ENCODE measurements at regions not wholly inside any gene's neighbourhood (a gene's known extent, or its start where the extent isn't known, plus 50 kb on each side); places are given as distances from the start of the nearest gene placed in this dataset.
"Not testable (repeated sequence)": the region's sequence is repeated elsewhere in the genome, so short reads cannot be mapped to it uniquely, and the experiment has no call there.

DNA sequence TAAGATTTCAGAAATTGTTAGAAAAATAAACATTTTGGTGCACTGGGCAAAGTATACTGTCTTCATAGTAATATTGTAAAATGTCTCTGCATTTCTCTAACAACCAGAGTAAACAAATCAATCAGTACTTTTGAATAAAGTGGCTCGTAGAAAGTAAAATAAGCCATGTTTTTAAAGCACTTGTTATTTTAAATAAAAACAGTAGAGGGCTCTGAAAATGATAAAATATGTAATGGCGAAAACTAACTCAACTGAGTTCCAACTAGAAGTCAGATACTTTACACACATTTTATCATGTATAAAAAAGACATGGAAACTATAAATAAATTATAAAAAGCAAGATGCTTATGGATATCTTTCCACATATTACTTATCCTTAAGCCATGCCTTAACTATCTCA, 1134.4 kb downstream of the PDHA2 start:
- no peak for DNase-seq (ENCODE audit: low spot score)

DNA sequence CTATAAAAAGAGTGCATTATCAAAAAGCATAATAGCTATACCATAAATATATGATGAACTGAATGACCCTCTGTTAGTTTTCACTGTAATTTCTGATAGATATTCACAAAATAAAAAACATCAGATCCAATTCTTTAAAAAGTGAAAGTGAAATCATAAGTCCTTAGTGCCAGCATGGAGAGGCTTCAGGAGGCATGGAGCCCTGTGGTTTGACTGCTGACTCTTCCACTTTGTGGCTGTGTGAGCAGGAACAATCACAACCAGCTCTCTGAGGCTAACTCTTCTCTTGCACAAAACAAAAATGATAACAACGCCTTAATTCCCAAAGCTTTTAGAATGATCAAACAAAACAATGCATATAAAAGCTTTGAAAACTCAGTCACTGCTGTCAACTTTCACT, 1143.9 kb downstream of the PDHA2 start:
- DNase-seq (ENCODE audit: low spot score) = no peak

- DNase-seq (ENCODE audit: low spot score) = no peak
Measured at GRCh38 chr4:96986816-96987215, 1146.9 kb downstream of the PDHA2 start.

DNA sequence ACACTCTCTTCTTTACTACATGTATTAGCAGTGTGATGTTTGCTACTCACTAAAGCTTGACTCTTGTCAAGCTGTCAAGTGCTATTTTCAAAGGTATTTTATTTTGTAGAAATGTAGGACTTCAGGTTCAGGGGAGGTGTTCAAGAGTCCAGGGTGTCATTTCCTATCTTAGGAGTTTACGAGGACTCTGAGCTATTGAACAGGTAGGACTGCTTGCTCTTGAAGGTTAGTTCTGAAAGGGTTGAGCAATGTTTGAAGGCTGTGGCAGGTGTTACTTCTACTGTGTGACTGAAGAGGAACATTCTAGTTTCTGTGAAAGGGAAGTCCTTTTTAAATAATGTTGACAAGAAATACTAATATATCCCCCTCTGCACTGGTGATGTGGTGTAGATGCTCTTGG, 1151.2 kb downstream of the PDHA2 start:
- DNase-seq (ENCODE audit: low spot score) = no peak

DNA sequence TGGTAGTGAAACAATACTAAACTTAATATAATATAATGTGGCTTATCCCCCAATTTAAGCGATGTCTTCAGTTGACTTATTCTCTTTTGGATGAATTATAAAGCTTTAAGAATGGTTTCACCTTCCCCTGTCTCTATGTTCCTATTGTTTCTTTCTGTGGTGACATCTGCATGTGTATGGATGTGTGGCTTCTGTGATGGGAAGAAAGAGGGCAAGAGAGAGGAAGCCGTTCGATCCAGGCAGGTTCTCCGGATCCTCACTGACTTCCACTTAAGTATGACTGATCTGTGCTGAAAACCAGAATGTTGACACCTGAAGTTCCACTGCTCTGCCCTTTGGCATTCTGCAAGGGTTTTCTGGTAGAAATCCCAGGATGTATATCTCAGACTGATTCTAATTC, 1150.8 kb downstream of the STPG2 start:
- no peak for DNase-seq (ENCODE audit: low spot score)

DNA sequence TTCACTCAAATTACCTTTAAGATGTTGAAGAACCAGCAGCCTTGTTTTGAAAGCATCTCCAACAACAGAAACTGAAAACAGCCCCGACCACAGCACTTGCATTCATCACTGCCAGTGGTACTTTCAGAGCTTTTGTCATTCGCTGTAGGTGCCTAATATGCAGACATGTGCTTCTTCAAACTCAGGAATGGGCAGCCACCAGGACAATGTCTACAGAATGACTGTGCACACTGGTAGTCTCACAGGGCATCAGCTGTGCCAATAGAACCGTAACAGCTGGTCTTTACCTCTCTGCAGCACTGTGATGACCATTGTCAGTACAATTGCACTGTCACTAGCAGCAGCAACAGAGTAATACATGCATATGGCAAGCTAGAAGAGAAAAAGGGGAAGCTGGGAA, 1149.7 kb downstream of the STPG2 start:
- DNase-seq (ENCODE audit: low spot score) = no peak

DNA sequence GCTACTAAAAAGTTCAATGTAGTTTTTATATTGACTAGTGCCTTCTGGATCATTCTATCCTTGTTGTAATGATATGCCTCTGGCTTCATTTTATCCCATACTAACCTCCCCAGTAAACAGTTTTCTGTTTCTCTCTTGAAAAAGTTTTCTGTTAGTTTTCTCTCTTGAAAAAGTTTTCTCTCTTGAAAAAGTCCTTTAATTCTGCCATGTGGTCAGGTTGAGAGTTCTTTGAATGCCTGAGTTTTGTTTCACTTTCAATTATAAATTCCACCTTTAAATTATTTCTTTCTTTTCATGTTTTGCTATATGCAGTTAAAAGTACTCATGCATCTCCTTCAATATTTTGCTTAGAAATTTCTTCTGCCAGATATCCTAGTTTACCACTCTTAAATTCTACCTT, 1139.6 kb downstream of the STPG2 start:
- no peak for DNase-seq (ENCODE audit: low spot score)

- no peak for DNase-seq (ENCODE audit: low spot score)
Measured at GRCh38 chr4:97013309-97013708, 1130.0 kb downstream of the STPG2 start.

- DNase-seq (ENCODE audit: low spot score) = no peak
Measured at GRCh38 chr4:97013711-97014110, 1129.6 kb downstream of the STPG2 start.

DNA sequence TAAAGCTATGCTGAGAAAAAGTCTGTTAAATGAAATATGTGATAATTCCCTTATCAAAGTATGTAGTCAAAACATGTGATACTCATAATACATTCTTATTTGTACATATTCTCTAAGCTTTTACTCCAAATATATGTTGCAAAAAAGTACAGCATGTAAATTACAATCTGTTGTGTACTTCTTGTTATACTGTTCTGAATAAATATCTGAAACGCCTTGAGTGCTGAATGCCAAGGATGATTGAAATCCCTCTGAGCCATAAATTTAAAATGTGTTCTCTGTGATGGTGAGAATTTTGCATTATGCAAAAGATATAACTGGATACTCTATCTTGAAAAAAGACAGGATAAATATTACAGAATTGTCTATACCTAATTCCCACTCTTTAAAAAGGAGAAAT, 1128.0 kb downstream of the STPG2 start:
- no peak for DNase-seq (ENCODE audit: low spot score)

GRCh38 chr4:97016186-97016907, 1126.9 kb downstream of the STPG2 start:
- DNase-seq (ENCODE audit: low spot score) = no peak

- no peak for DNase-seq (ENCODE audit: low spot score)
Measured at GRCh38 chr4:97027728-97028410, 1115.4 kb downstream of the STPG2 start.

DNA sequence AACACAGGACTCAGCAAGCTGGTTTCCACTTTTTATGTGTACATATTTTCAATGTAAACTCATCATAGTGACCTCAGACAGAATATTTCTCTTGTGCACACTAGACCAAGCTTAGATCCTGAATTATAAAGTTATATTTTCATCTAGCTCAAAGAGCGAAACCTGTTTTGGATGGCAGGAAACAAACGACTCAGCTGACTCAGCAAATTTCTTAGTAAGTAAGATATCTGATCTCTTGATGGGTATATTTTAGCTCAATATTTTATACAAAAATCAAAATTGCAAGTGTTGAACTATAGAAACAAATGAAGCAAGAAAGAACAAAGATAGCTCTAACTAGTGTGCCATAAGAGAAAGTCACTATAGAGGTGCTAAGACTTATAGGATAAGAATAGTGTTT, 1114.5 kb downstream of the STPG2 start:
- no peak for DNase-seq (ENCODE audit: low spot score)

DNA sequence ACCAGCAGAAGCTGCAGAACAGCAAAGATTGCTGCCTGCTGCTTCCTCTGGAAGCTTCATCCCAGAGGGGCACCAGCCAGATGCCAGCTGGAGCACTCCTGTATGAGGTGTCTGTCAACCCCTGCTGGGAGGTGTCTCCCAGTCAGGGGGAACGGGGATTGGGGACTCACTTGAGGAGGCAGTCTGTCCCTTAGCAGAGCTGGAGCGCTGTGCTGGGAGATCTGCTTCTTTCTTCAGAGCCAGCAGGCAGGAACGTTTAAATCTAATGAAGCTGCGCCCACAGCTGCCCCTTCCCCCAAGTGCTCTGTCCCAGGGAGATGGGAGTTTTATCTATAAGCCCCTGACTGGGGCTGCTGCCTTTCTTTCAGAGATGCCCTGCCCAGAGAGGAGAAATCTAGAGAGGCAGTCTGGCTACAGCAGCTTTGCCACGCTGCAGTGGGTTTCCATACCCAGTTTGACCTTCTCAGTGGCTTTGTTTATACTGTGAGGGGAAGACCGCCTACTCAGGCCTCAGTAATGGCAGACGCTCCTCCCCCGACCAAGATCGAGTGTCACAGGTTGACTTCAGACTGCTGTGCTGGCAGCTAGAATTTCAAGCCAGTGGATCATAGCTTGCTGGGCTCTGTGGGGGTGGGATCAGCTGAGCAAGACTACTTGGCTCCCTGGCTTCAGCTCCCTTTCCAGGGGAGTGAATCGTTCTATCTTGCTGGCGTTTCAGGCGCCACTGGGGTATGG, 1105.7 kb downstream of the STPG2 start:
- DNase-seq (ENCODE audit: low spot score) = not testable (repeated sequence)

GRCh38 chr4:97038146-97038516, 1105.1 kb downstream of the STPG2 start:
- no peak for DNase-seq (ENCODE audit: low spot score)

DNA sequence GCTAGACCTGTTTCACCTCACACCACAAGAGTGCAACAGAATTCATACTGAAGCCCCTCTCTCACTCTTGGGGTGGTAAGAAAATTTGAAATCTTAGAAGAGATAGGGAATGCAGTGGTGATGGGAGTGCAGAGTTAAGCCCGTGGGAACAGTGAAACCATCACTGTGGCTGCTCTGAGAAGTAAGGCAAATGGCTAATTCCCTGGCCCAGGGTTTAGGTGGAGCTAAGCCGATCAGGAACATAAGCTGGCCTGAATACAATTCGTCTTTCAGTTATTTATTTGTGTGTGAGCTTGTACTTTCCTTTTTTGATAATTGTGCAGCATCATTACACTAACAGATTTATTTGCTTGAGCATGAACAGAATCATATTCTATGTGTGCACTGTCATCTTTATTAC, 1070.6 kb downstream of the STPG2 start:
- DNase-seq (ENCODE audit: low spot score) = no peak

- no peak for DNase-seq (ENCODE audit: low spot score)
Measured at GRCh38 chr4:97073194-97073593, 1070.1 kb downstream of the STPG2 start.

DNA sequence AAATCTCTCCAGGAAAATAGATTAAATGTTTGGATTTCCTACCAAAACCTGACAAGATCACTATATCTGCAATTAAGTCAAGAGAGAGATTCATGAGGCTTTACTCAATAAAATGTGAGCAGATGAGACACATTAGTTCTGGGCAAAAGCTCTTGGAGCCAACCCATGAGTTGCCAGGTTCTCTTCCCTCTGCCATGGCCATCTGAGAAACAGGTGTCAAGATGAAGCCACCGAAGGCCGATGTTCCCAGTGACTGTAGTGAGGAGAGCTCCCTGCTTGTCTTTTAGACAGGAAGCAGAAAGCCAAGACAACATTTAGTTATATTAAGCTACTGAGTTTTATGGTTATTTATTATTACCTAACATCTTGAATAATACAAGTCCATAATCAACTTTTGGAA, 1068.7 kb downstream of the STPG2 start:
- DNase-seq (ENCODE audit: low spot score) = no peak

DNA sequence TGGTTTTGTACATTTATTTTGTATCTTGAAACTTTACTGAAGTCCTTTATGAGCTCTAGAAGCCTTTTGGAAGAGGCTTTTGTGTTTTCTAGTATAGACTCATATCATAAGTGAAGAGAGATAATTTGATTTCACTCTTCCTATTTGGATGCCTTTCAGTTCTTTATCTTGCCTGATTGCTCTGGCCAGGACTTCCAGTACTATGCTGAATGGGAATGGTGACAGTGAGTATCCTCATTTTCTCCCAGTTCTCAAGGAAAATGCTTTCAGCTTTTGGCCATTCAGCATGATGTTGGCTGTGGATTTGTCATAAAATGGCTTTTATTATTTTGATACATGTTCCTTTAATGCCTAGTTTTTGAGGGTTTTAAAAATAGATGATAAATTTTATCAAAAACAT, 1061.3 kb downstream of the STPG2 start:
- no peak for DNase-seq (ENCODE audit: low spot score)

DNA sequence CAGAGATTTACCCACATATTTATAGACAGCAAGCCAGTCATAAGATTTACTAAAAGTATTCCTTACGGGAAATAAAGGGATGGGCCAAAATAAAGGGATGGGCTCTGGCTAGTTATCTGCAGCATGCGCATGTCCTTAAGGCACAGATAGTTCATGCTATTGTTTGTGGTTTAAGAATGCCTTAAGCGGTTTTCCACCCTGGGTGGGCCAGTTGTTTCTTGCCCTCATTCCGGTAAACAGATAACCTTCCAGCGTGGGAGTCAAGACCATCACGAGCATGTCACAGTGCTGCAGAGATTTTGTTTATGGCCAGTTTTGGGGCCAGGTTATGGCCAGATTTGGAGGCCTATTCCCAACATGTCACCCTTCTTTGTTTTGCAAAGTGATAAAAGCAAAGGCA, 1046.2 kb downstream of the STPG2 start:
- DNase-seq (ENCODE audit: low spot score) = not testable (repeated sequence)

DNA sequence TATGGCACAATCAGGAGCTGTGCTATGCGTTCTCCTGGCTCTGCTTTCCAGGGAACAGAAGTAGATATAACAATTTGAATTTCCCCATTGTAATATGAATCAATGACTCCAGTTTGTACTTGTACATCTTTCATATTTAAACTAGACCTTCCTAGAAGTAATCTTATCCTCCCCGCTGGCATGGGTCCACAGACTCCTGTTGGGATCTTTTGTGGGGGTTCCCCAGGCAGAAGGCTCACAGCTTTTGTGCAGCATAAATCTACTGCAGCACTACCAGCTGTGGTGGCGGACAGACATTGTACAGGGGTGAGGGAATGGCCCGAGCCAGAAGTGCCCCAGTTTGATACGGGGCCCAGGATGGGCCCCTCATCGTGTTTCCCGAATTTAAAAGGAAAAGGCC, 1042.1 kb downstream of the STPG2 start:
- not testable (repeated sequence) for DNase-seq (ENCODE audit: low spot score)

DNA sequence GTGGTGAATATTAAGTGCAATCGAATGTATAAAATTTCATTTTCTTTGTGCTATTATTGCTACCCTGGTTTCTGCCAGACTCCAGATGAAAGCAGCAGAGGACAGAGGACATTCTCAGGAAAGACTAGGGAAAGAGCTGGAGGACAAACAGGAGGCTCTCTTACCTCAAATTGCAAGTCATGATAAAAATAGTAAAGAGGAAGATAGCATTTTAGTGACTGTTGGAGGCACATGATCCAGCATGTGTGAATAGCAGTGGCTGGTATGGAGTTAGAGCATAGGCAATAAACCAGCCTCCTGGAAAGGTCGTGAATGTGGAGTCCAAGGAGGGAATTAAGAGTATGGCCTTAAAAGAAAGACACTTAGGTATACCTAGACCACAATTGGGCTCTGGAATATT, 1040.0 kb downstream of the STPG2 start:
- no peak for DNase-seq (ENCODE audit: low spot score)

DNA sequence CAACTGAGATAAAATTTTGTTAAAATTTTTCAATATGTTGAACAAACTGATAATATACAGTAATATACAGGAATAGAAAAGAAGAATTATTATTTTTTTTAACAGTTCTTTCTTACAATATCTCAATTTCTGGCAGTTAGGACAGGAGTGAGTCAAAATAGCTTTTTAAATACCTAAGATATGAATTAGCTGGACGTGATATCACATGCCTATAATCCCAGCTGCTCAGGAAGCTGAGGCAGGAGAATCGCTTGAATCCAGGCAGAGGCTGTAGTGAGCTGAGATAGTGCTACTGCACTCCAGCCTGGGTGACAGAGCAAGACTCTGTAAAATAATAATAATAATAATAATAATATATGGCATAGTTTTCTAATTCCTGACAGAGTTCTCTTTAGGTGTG, 1039.3 kb downstream of the STPG2 start:
- no peak for DNase-seq (ENCODE audit: low spot score)

Data from HuH-7.5 (cell line).